ENCODE measurements at regions not wholly inside any gene's neighbourhood (a gene's known extent, or its start where the extent isn't known, plus 50 kb on each side); places are given as distances from the start of the nearest gene placed in this dataset.
A peak's percentile ranks its signal among the peaks of the same experiment; 100 is the strongest.

DNA sequence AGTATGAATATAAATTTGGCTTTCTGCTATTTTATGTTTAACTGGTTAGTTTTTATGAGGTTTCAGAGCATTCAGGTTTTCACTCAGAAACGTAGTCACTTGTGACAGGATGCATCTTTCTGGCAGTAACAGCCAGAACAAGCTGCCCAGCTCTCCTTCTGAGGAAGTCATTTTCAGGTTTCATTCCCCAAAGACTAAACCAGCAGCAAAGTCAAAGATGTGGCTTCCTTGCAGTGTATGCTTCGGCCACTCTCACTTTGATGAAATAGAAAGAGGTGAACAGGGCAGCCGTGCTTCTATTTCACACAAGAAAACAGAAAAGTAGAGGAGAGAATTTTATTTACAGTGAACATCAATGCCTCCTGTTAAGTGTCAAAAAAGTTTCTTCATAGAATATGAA, 469.1 kb downstream of the BTBD3 start:
- H3K27me3 ChIP-seq (ENCODE audit: control insufficient read depth, insufficient read depth, low read length) = no peaks in the 10 kb centered on the region
- no peaks in the 10 kb centered on the region for H3K36me3 ChIP-seq (ENCODE audit: control insufficient read depth, insufficient read depth, low read length)
- no peak overlapping the region for H2AFZ ChIP-seq
- no peaks in the 10 kb centered on the region for H3K4me1 ChIP-seq
- no peak overlapping the region for H3K27ac ChIP-seq
- TF ChIP-seq, protein P1, sequence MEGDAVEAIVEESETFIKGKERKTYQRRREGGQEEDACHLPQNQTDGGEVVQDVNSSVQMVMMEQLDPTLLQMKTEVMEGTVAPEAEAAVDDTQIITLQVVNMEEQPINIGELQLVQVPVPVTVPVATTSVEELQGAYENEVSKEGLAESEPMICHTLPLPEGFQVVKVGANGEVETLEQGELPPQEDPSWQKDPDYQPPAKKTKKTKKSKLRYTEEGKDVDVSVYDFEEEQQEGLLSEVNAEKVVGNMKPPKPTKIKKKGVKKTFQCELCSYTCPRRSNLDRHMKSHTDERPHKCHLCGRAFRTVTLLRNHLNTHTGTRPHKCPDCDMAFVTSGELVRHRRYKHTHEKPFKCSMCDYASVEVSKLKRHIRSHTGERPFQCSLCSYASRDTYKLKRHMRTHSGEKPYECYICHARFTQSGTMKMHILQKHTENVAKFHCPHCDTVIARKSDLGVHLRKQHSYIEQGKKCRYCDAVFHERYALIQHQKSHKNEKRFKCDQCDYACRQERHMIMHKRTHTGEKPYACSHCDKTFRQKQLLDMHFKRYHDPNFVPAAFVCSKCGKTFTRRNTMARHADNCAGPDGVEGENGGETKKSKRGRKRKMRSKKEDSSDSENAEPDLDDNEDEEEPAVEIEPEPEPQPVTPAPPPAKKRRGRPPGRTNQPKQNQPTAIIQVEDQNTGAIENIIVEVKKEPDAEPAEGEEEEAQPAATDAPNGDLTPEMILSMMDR (IDR thresholded peaks at IDR 0.05) = no peak
- no peak overlapping the region for H3K9ac ChIP-seq
- H3K4me3 ChIP-seq (ENCODE audit: low read depth, low read length) = no peak overlapping the region
- no peaks in the 10 kb centered on the region for H3K79me2 ChIP-seq
- H3K9me3 ChIP-seq (ENCODE audit: control insufficient read depth, low read length) = no peaks in the 10 kb centered on the region
- no peak overlapping the region for H3K4me2 ChIP-seq (ENCODE audit: low read length)

DNA sequence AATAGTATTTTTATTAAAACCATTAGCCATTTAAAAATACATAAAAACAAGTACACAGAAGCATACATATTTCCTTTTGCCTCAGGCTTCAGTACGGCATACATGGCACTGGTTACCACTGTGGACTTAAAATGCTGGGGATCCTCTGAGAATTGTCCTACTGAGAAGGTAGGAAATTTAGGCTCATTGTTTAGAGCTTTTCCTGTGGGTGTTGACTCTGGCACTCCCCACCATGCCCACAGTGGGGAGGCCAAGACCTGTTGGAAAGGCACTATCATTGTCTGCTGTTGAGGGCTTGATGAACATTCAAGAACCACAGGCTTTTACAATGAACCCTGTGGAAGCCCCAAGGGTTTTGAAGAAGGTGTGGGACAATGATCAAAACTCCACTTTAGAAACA, 473.4 kb downstream of the BTBD3 start:
- Histone ChIP-seq H3K4me3 (ENCODE audit: low read depth, low read length) (no peak overlapping the region), H3K9me3 (ENCODE audit: control insufficient read depth, low read length) (no peaks in the 10 kb centered on the region), H3K4me2 (ENCODE audit: low read length) (no peak overlapping the region), H2AFZ (no peak overlapping the region), H3K27ac (no peak overlapping the region), H3K79me2 (no peaks in the 10 kb centered on the region), H3K27me3 (ENCODE audit: control insufficient read depth, insufficient read depth, low read length) (no peaks in the 10 kb centered on the region), H3K4me1 (peaks cover 4% of the 10 kb centered on the region), H3K36me3 (ENCODE audit: control insufficient read depth, insufficient read depth, low read length) (no peaks in the 10 kb centered on the region), H3K9ac (no peak overlapping the region)
- TF ChIP-seq, protein P1 (IDR thresholded peaks at IDR 0.05) = no peak

DNA sequence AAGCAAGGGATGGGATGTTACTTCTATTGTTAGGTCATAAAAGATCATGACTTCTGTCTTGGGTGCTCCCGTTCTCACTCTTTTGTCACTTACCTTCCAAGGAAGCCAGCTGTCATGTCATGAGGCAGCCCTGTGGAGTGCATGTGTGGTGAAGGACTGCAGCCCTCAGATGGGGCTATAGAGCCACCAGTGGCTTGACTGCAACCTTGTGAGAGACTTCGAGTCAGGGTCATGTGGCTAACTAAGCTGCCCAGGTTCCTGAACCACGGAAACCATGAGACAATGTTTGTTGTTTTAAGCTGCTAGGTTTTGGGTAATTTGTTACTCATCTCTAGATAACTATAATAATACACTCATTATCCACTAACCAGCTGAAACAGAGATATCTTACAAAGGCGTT, 477.1 kb downstream of the BTBD3 start:
- H3K27me3 ChIP-seq (ENCODE audit: control insufficient read depth, insufficient read depth, low read length) = no peaks in the 10 kb centered on the region
- H3K4me2 ChIP-seq (ENCODE audit: low read length) = no peak overlapping the region
- H3K27ac ChIP-seq = no peak overlapping the region
- peak overlapping the region; percentile 10 for H2AFZ ChIP-seq
- H3K9me3 ChIP-seq (ENCODE audit: control insufficient read depth, low read length) = no peaks in the 10 kb centered on the region
- H3K4me3 ChIP-seq (ENCODE audit: low read depth, low read length) = no peak overlapping the region
- peaks cover 4% of the 10 kb centered on the region for H3K4me1 ChIP-seq
- no peaks in the 10 kb centered on the region for H3K36me3 ChIP-seq (ENCODE audit: control insufficient read depth, insufficient read depth, low read length)
- H3K79me2 ChIP-seq = no peaks in the 10 kb centered on the region
- no peak overlapping the region for H3K9ac ChIP-seq
- TF ChIP-seq, protein P1 (IDR thresholded peaks at IDR 0.05) = peak; percentile 52

DNA sequence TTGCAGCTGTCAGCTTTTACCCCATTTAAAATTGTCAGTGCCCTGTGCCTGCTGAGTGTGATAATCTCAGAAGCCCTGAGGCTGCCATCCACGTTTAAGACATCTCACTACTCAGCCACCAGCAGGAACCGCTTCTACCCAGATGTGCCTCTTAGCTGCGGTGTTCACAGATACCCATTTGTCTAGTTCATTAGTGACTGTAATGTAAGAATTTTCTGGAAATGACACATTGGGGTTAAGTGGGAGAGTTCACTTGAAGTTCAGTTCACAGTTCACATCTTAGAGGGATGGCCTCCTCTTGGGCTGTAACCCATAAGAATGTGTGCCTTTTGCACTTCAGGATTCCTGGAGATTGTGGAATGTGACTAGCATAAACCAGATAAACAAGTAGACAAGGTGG, 477.7 kb downstream of the BTBD3 start:
- Histone ChIP-seq H3K9ac (no peak overlapping the region), H3K27ac (no peak overlapping the region), H3K9me3 (ENCODE audit: control insufficient read depth, low read length) (no peaks in the 10 kb centered on the region), H3K27me3 (ENCODE audit: control insufficient read depth, insufficient read depth, low read length) (no peaks in the 10 kb centered on the region), H3K4me1 (peaks cover 4% of the 10 kb centered on the region), H3K4me2 (ENCODE audit: low read length) (no peak overlapping the region), H3K36me3 (ENCODE audit: control insufficient read depth, insufficient read depth, low read length) (no peaks in the 10 kb centered on the region), H2AFZ (peak overlapping the region; percentile 10), H3K79me2 (no peaks in the 10 kb centered on the region), H3K4me3 (ENCODE audit: low read depth, low read length) (no peak overlapping the region)
- TF ChIP-seq, protein P1 (IDR thresholded peaks at IDR 0.05) = no peak

DNA sequence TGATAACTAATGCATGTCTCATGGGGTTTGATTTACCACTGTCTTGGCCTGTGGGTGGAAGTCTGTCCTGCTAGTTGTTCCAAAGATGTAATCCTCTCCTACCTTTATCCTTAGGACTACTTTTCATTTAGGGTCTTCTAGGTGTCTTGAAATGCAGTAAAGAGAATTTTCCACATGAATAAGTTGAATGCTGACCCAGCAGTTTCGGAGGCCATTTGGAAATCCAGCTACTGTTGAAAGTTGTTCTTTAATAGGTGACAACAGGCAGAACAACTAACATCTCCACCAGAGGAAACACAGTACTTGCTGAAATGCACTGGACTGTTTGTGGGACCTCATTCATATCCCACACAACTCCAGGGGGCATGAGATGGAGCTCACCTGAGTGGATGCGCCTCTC, 478.1 kb downstream of the BTBD3 start:
- no peak overlapping the region for H3K9ac ChIP-seq
- no peak overlapping the region for H3K4me3 ChIP-seq (ENCODE audit: low read depth, low read length)
- TF ChIP-seq, protein P1 (IDR thresholded peaks at IDR 0.05) = no peak
- no peak overlapping the region for H3K4me2 ChIP-seq (ENCODE audit: low read length)
- H3K79me2 ChIP-seq = no peaks in the 10 kb centered on the region
- no peak overlapping the region for H3K27ac ChIP-seq
- no peaks in the 10 kb centered on the region for H3K27me3 ChIP-seq (ENCODE audit: control insufficient read depth, insufficient read depth, low read length)
- no peaks in the 10 kb centered on the region for H3K36me3 ChIP-seq (ENCODE audit: control insufficient read depth, insufficient read depth, low read length)
- no peaks in the 10 kb centered on the region for H3K9me3 ChIP-seq (ENCODE audit: control insufficient read depth, low read length)
- peaks cover 4% of the 10 kb centered on the region for H3K4me1 ChIP-seq
- H2AFZ ChIP-seq = peak overlapping the region; percentile 10
